ENCODE measurements at regions not wholly inside any gene's neighbourhood (a gene's known extent, or its start where the extent isn't known, plus 50 kb on each side); places are given as distances from the start of the nearest gene placed in this dataset.

- TF ChIP-seq CTCF (IDR thresholded peaks at IDR 0.05) (no peak), ZFX (IDR thresholded peaks at IDR 0.05; ENCODE audit: borderline replicate concordance) (no peak)
Measured at GRCh38 chr5:159620853-159621540, 290.7 kb upstream of the IL12B start.
